Globus pallidus (tissue), 1 donor: ENCODE measurements at regions not wholly inside any gene's neighbourhood (a gene's known extent, or its start where the extent isn't known, plus 50 kb on each side); places are given as distances from the start of the nearest gene placed in this dataset.

Source experiments
- DNase-seq: peaks from one replicate; pipeline ENCODE4 v3.0.0-alpha.2; 2015; ENCODE audit warnings: low spot score

GRCh38 chr10:6342096-6342685 is 139.5 kb downstream of the PFKFB3 start:
- DNase-seq, result no peak

GRCh38 chr10:6343305-6344010 is 140.7 kb downstream of the PFKFB3 start:
- DNase-seq, result no peak

- DNase-seq, result no peak
Observed at GRCh38 chr10:6345404-6345803, 142.7 kb downstream of the PFKFB3 start.

GRCh38 chr10:6346631-6347030 is 143.9 kb downstream of the PFKFB3 start:
- DNase-seq, result no peak

- DNase-seq, result peak; percentile 35
Observed at GRCh38 chr10:6347391-6347951, 144.7 kb downstream of the PFKFB3 start.

GRCh38 chr10:6348096-6348874 is 145.6 kb downstream of the PFKFB3 start:
- DNase-seq, result peak; percentile 84

GRCh38 chr10:6349846-6350535 is 147.3 kb downstream of the PFKFB3 start:
- no peak for DNase-seq

- DNase-seq, result no peak
Observed at GRCh38 chr10:6350609-6351008, 147.9 kb downstream of the PFKFB3 start.

GRCh38 chr10:6351495-6351894 is 148.8 kb downstream of the PFKFB3 start:
- DNase-seq, result no peak

- no peak for DNase-seq
Observed at GRCh38 chr10:6353526-6353925, 150.8 kb downstream of the PFKFB3 start.

- no peak for DNase-seq
Observed at GRCh38 chr10:6354168-6354772, 151.5 kb downstream of the PFKFB3 start.

GRCh38 chr10:6356280-6356793 is 153.6 kb downstream of the PFKFB3 start:
- no peak for DNase-seq

GRCh38 chr10:6361869-6362268 is 159.1 kb downstream of the PFKFB3 start:
- no peak for DNase-seq

GRCh38 chr10:6362879-6363278 is 160.1 kb downstream of the PFKFB3 start:
- no peak for DNase-seq

GRCh38 chr10:6363511-6363910 is 160.8 kb downstream of the PFKFB3 start:
- no peak for DNase-seq

- DNase-seq, result no peak
Observed at GRCh38 chr10:6364283-6364682, 161.6 kb downstream of the PFKFB3 start.

GRCh38 chr10:6364893-6365292 is 162.2 kb downstream of the PFKFB3 start:
- no peak for DNase-seq

GRCh38 chr10:6365384-6365783 is 162.7 kb downstream of the PFKFB3 start:
- no peak for DNase-seq
